Epithelial cell of proximal tubule (primary cell): ENCODE measurements at regions not wholly inside any gene's neighbourhood (a gene's known extent, or its start where the extent isn't known, plus 50 kb on each side); places are given as distances from the start of the nearest gene placed in this dataset.
A peak's percentile ranks its signal among the peaks of the same experiment; 100 is the strongest.

ENCODE experiments used
- DNase-seq: peaks from one replicate; pipeline ENCODE4 v3.0.0-alpha.2; 2011; ENCODE audit warnings: low read depth
- H3K4me3 ChIP-seq: 2 replicates; pipeline ENCODE4 v1.5.1; 2011; ENCODE audit warnings: low read depth, mild to moderate bottlenecking, low read length
- TF ChIP-seq, protein P1 (sequence below): conservative IDR thresholded peaks from 2 replicates; pipeline ENCODE4 v1.5.1; 2012; ENCODE audit warnings: low read depth, mild to moderate bottlenecking, low read length

DNA sequence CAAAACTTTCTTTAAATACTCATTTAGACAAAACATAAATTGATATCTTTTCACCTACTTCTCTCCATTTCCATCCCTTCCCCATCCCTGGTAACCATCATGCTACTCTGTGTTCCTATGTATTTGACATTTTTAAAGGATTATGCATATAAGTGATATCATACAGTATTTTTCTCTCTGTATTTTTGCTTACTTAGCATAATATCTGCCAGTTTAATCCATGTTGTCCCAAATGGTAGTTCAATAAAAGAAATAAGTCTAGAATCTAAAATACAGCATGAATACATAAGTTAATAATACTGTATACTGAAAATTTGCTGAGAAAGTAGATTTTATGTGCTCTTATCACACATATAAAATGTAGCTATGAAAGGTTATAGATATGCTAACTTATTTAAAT is 190.3 kb upstream of the NAV3 start:
- no peak for DNase-seq
- TF ChIP-seq, protein P1, sequence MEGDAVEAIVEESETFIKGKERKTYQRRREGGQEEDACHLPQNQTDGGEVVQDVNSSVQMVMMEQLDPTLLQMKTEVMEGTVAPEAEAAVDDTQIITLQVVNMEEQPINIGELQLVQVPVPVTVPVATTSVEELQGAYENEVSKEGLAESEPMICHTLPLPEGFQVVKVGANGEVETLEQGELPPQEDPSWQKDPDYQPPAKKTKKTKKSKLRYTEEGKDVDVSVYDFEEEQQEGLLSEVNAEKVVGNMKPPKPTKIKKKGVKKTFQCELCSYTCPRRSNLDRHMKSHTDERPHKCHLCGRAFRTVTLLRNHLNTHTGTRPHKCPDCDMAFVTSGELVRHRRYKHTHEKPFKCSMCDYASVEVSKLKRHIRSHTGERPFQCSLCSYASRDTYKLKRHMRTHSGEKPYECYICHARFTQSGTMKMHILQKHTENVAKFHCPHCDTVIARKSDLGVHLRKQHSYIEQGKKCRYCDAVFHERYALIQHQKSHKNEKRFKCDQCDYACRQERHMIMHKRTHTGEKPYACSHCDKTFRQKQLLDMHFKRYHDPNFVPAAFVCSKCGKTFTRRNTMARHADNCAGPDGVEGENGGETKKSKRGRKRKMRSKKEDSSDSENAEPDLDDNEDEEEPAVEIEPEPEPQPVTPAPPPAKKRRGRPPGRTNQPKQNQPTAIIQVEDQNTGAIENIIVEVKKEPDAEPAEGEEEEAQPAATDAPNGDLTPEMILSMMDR: no peak
- H3K4me3 ChIP-seq: no peak overlapping the region

DNA sequence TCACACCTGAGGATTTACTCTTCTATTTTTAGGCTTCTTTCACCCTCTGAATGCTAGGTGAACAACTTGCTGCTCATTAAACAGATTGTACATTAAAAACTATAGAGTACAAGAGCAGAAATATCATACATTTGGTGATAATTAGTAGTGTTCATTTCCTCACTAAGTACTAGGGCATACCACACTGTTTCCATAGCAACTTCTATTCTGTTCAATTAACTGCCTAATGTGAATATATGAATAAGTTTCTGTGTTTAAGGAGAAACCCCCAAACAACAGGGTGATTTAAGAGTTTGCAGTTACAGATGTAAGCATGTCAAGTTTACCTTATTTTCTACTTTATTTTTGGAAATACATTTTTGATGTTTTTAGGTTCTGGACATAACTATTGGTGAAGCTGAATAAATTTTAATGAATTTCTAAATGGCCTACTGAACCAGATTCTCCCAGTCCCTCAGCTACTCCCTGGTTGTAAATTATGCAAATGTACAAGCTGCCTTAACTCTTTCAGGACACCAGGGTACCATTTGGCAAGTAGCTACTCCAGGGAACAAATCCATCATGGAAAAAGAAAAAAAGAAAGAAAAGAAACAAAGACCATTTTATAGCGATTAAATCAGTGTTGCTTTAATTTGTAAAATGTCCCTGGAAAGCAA is 199.8 kb upstream of the NAV3 start:
- no peak for DNase-seq
- TF ChIP-seq, protein P1: no peak
- H3K4me3 ChIP-seq: no peak overlapping the region

DNA sequence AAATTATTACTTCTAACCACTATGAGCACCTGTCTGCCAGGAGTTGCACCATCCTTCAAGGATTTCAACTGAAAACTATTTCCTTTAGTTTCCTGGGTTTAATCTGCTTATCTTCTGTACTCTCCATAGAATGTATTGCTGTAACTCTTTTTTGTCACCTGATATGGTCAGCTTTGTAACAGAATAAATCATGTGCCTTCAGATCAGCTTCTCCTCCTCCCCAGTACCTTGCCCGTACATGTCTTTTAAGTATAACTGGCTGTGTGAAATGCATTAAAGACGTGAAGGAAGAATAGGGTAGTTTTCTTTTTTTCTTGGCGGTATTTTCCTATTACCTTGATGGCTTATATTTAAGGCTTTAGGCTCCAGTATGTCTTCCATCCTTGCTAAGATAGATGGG is 200.3 kb upstream of the NAV3 start:
- H3K4me3 ChIP-seq: no peak overlapping the region
- TF ChIP-seq, protein P1: no peak
- no peak for DNase-seq

DNA sequence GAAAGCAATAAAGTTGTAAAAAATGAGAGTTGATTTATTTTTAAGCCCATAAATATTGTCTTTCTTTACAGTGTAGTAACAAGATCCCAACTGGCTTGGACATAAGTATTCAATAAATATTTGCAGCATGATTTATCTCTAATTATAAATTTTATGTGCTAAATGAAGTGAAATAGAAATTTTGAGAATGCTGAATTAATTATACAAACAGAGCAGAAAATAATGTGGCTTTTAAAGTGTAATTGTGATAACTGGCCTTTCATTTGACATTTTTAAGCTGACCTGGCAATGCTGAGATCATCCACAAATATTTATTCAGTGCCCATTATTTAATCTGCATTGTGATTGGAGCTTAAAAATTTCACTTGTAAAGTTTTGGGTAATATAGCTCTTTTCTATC is 201.6 kb upstream of the NAV3 start:
- TF ChIP-seq, protein P1: no peak
- H3K4me3 ChIP-seq: no peak overlapping the region
- no peak for DNase-seq

DNA sequence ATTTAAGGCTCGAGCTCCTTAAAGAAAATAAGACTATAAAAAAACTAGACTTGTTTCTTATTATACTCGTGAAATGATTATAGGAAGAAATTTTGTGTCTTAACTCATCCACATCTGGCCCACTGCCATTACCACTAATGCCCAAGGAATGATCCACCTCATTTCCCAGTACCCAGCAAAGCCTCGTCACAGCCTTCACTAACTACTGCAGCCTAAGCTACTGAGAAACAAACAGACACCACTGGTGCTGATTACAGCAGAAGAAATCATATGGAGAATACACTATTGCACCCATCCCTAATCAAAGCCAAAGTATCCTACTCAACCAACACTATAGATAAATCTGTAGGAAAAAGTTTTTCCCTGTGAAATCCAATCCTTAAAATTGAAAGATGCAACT is 205.3 kb upstream of the NAV3 start:
- TF ChIP-seq, protein P1: no peak
- no peak overlapping the region for H3K4me3 ChIP-seq
- DNase-seq: peak; percentile 46

DNA sequence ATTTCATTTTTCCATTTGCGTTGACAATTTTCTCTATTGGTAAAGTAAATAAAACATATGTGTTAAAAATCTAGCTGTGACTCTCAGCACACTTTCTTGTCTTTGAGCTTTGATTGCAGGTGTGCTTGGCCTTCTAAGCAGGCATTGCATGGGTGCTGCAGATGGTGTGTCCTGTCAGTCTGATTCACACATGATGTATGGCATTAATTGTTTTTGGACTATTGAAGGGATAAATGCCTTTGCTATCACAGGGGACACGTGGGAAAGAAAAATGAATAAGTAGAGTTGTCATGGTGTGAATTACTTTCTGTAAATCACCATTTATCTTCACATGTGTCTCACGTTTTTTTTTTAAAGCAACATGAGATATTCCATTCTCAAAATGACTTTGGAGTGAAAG is 211.3 kb upstream of the NAV3 start:
- TF ChIP-seq, protein P1: no peak
- H3K4me3 ChIP-seq: no peak overlapping the region
- no peak for DNase-seq

DNA sequence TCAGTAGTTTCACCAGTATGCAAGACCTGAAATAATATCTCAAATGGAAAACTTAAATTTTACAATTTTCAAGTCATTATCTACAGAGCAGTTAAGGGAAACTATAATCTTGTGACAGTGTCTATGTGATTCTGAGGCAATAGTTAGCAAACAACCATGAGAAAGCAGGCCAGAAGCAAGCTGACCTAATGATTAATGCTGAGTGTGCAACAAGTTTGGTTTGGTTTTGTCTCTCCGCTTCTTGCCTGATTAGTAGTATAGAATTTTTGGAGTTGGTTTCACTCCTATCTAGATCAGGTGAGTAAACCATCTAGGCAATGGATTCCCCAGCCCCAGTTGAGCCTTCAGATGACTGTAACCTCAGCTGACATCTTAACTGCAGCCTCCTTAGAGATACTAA is 212.9 kb upstream of the NAV3 start:
- no peak overlapping the region for H3K4me3 ChIP-seq
- no peak for DNase-seq
- TF ChIP-seq, protein P1: no peak
